ENCODE measurements at regions not wholly inside any gene's neighbourhood (a gene's known extent, or its start where the extent isn't known, plus 50 kb on each side); places are given as distances from the start of the nearest gene placed in this dataset.
"Not testable (repeated sequence)": the region's sequence is repeated elsewhere in the genome, so short reads cannot be mapped to it uniquely, and the experiment has no call there.

DNA sequence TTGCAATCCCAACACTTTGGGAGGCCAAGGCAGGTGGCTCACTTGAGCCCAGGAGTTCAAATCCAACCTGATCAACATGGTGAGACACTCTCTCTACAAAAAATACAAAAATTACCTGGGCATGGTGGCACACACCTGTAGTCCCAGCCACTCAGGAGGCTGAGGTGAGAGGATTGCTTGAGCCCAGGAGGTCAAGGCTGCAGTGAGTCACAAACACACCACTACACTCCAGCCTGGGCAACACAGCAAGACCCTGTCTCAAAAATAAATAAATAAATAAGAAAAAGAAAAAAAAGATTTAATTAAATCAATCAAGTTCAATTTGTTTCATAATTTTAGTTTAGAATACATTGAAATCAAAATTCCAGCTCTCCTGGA lies 242.2 kb downstream of the LY86 start:
- TF ChIP-seq GABPA (IDR thresholded peaks at IDR 0.05 in 1 of 2, conservative IDR thresholded peaks at IDR 0.05 in 1 of 2); TAF1 (conservative IDR thresholded peaks at IDR 0.05); YY1 (IDR thresholded peaks at IDR 0.05); CTCF (IDR thresholded peaks at IDR 0.05; ENCODE audit: low read depth, low read length, missing input control); RXRA (IDR thresholded peaks at IDR 0.05); RAD21 (IDR thresholded peaks at IDR 0.05): not testable (repeated sequence)
- TF ChIP-seq, protein P1, sequence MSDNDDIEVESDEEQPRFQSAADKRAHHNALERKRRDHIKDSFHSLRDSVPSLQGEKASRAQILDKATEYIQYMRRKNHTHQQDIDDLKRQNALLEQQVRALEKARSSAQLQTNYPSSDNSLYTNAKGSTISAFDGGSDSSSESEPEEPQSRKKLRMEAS (IDR thresholded peaks at IDR 0.05) = not testable (repeated sequence)
- TF ChIP-seq, protein P2, sequence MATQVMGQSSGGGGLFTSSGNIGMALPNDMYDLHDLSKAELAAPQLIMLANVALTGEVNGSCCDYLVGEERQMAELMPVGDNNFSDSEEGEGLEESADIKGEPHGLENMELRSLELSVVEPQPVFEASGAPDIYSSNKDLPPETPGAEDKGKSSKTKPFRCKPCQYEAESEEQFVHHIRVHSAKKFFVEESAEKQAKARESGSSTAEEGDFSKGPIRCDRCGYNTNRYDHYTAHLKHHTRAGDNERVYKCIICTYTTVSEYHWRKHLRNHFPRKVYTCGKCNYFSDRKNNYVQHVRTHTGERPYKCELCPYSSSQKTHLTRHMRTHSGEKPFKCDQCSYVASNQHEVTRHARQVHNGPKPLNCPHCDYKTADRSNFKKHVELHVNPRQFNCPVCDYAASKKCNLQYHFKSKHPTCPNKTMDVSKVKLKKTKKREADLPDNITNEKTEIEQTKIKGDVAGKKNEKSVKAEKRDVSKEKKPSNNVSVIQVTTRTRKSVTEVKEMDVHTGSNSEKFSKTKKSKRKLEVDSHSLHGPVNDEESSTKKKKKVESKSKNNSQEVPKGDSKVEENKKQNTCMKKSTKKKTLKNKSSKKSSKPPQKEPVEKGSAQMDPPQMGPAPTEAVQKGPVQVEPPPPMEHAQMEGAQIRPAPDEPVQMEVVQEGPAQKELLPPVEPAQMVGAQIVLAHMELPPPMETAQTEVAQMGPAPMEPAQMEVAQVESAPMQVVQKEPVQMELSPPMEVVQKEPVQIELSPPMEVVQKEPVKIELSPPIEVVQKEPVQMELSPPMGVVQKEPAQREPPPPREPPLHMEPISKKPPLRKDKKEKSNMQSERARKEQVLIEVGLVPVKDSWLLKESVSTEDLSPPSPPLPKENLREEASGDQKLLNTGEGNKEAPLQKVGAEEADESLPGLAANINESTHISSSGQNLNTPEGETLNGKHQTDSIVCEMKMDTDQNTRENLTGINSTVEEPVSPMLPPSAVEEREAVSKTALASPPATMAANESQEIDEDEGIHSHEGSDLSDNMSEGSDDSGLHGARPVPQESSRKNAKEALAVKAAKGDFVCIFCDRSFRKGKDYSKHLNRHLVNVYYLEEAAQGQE (IDR thresholded peaks at IDR 0.05) = not testable (repeated sequence)
- TF ChIP-seq, protein P3, sequence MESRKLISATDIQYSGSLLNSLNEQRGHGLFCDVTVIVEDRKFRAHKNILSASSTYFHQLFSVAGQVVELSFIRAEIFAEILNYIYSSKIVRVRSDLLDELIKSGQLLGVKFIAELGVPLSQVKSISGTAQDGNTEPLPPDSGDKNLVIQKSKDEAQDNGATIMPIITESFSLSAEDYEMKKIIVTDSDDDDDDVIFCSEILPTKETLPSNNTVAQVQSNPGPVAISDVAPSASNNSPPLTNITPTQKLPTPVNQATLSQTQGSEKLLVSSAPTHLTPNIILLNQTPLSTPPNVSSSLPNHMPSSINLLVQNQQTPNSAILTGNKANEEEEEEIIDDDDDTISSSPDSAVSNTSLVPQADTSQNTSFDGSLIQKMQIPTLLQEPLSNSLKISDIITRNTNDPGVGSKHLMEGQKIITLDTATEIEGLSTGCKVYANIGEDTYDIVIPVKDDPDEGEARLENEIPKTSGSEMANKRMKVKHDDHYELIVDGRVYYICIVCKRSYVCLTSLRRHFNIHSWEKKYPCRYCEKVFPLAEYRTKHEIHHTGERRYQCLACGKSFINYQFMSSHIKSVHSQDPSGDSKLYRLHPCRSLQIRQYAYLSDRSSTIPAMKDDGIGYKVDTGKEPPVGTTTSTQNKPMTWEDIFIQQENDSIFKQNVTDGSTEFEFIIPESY (IDR thresholded peaks at IDR 0.05) = not testable (repeated sequence)

Measured in liver (tissue), 3 donors.